Parathyroid adenoma (tissue), 2 donors: ENCODE measurements at regions not wholly inside any gene's neighbourhood (a gene's known extent, or its start where the extent isn't known, plus 50 kb on each side); places are given as distances from the start of the nearest gene placed in this dataset.
A peak's percentile ranks its signal among the peaks of the same experiment; 100 is the strongest.

Experiments used
- H2AFZ ChIP-seq: fragments of 300-600 bp; sonication (generic); one replicate; pipeline ENCODE4 v1.7.0; 2017; ENCODE audit warnings: antibody characterized with exemption, mild to moderate bottlenecking
- H3K27ac ChIP-seq: fragments of 300-600 bp; sonication (generic); one replicate; pipeline ENCODE4 v1.7.0; 2017
- H3K27me3 ChIP-seq: fragments of 300-600 bp; sonication (generic); one replicate; pipeline ENCODE4 v1.7.0; 2017; ENCODE audit warnings: low read length; ENCODE audit not compliant: control insufficient read depth, insufficient read depth
- H3K36me3 ChIP-seq: fragments of 300-600 bp; sonication (generic); one replicate; pipeline ENCODE4 v1.7.0; 2017; ENCODE audit warnings: low read length; ENCODE audit not compliant: control insufficient read depth, insufficient read depth
- H3K4me1 ChIP-seq: fragments of 300-600 bp; sonication (generic); one replicate; pipeline ENCODE4 v1.7.0; 2017; ENCODE audit warnings: control low read depth
- H3K4me2 ChIP-seq: fragments of 300-600 bp; sonication (generic); one replicate; pipeline ENCODE4 v1.7.0; 2017; ENCODE audit warnings: low read length
- H3K4me3 ChIP-seq: fragments of 300-600 bp; sonication (generic); one replicate; pipeline ENCODE4 v1.7.0; 2017; ENCODE audit warnings: low read depth, low read length
- H3K79me2 ChIP-seq: fragments of 300-600 bp; sonication (generic); one replicate; pipeline ENCODE4 v1.7.0; 2017; ENCODE audit warnings: control low read depth
- H3K9ac ChIP-seq: fragments of 300-600 bp; sonication (generic); one replicate; pipeline ENCODE4 v1.7.0; 2017; ENCODE audit warnings: mild to moderate bottlenecking
- H3K9me3 ChIP-seq: fragments of 300-600 bp; sonication (generic); one replicate; pipeline ENCODE4 v1.7.0; 2017; ENCODE audit warnings: low read length; ENCODE audit not compliant: control insufficient read depth
- TF ChIP-seq, protein P1 (sequence below): fragments of 300-600 bp; sonication (generic); IDR thresholded peaks from one replicate; pipeline ENCODE4 v1.7.0; 2017; ENCODE audit warnings: antibody characterized with exemption, mild to moderate bottlenecking
- donor health status: primary hyperparathyroidism.

GRCh38 chr2:134118279-134119116, 135.4 kb upstream of the MGAT5 start:
- TF ChIP-seq, protein P1, sequence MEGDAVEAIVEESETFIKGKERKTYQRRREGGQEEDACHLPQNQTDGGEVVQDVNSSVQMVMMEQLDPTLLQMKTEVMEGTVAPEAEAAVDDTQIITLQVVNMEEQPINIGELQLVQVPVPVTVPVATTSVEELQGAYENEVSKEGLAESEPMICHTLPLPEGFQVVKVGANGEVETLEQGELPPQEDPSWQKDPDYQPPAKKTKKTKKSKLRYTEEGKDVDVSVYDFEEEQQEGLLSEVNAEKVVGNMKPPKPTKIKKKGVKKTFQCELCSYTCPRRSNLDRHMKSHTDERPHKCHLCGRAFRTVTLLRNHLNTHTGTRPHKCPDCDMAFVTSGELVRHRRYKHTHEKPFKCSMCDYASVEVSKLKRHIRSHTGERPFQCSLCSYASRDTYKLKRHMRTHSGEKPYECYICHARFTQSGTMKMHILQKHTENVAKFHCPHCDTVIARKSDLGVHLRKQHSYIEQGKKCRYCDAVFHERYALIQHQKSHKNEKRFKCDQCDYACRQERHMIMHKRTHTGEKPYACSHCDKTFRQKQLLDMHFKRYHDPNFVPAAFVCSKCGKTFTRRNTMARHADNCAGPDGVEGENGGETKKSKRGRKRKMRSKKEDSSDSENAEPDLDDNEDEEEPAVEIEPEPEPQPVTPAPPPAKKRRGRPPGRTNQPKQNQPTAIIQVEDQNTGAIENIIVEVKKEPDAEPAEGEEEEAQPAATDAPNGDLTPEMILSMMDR: peak; percentile 79
- peaks cover 9% of the 10 kb centered on the region for H3K4me1 ChIP-seq
- H3K27ac ChIP-seq: peak overlapping the region; percentile 5
- peak overlapping the region; percentile 81 for H2AFZ ChIP-seq
- H3K79me2 ChIP-seq: peaks cover 3% of the 10 kb centered on the region
- no peaks in the 10 kb centered on the region for H3K27me3 ChIP-seq
- no peak overlapping the region for H3K4me3 ChIP-seq
- peak overlapping the region; percentile 15 for H3K4me2 ChIP-seq
- no peak overlapping the region for H3K9ac ChIP-seq
- H3K9me3 ChIP-seq: no peaks in the 10 kb centered on the region
- no peaks in the 10 kb centered on the region for H3K36me3 ChIP-seq

- peaks cover 9% of the 10 kb centered on the region for H3K4me1 ChIP-seq
- H3K27ac ChIP-seq: no peak overlapping the region
- peak overlapping the region; percentile 56 for H3K4me2 ChIP-seq
- H2AFZ ChIP-seq: peak overlapping the region; percentile 81
- H3K9ac ChIP-seq: no peak overlapping the region
- H3K27me3 ChIP-seq: no peaks in the 10 kb centered on the region
- peak overlapping the region; percentile 67 for H3K4me3 ChIP-seq
- H3K79me2 ChIP-seq: peaks cover 3% of the 10 kb centered on the region
- H3K36me3 ChIP-seq: no peaks in the 10 kb centered on the region
- TF ChIP-seq, protein P1: no peak
- no peaks in the 10 kb centered on the region for H3K9me3 ChIP-seq
These were observed 134.7 kb upstream of the MGAT5 start for GRCh38 chr2:134119117-134119712.

DNA sequence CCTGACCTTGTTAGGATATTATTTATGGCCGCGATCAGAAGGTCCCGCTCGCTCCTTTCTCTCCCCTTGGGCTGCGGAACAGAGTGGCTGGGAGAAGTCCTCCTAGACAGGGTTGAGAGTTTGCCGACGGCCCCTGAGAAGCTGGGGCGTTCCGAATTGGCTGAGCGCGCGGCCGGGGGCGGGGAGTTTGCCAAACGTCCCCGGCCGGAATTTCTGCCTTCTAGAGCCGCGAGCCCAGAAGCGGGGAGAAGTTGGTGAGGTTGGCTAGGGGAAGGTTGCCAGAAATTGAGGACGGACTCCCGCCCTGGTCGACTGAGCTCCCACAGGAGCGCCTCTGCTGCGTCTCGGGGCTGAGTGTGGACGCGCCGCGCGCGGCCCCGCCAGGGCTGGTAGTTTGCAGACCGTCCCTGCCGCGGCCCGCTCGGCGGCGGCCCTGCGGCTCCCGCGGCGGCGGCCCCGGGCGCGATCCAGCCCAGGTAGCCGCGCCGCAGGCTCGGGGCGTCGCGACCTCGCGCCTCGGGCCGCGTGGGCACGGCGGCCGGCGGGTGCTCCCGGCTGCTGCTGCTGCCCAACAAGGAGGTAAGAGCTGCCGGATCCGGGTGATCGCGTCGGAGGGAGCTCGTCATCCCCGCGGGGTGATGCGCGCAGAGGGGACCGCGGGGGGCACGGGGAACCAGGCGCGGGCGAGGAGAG, 134.0 kb upstream of the MGAT5 start:
- Histone ChIP-seq H3K36me3 (no peaks in the 10 kb centered on the region), H3K4me3 (peak overlapping the region; percentile 67), H3K27me3 (no peaks in the 10 kb centered on the region), H2AFZ (peak overlapping the region; percentile 93), H3K27ac (peak overlapping the region; percentile 79), H3K4me1 (peaks cover 9% of the 10 kb centered on the region), H3K79me2 (peaks cover 3% of the 10 kb centered on the region), H3K9ac (peak overlapping the region; percentile 85), H3K4me2 (peak overlapping the region; percentile 98), H3K9me3 (no peaks in the 10 kb centered on the region)
- TF ChIP-seq, protein P1: no peak

GRCh38 chr2:134120406-134120732, 133.5 kb upstream of the MGAT5 start:
- Histone ChIP-seq H3K4me3 (peak overlapping the region; percentile 67), H2AFZ (peak overlapping the region; percentile 93), H3K4me2 (peak overlapping the region; percentile 98), H3K4me1 (peaks cover 9% of the 10 kb centered on the region), H3K9ac (peak overlapping the region; percentile 85), H3K9me3 (no peaks in the 10 kb centered on the region), H3K27ac (peak overlapping the region; percentile 79), H3K27me3 (no peaks in the 10 kb centered on the region), H3K79me2 (peaks cover 3% of the 10 kb centered on the region), H3K36me3 (no peaks in the 10 kb centered on the region)
- TF ChIP-seq, protein P1: no peak
